ENCODE measurements at regions not wholly inside any gene's neighbourhood (a gene's known extent, or its start where the extent isn't known, plus 50 kb on each side); places are given as distances from the start of the nearest gene placed in this dataset.
"Not testable (repeated sequence)": the region's sequence is repeated elsewhere in the genome, so short reads cannot be mapped to it uniquely, and the experiment has no call there.

DNA sequence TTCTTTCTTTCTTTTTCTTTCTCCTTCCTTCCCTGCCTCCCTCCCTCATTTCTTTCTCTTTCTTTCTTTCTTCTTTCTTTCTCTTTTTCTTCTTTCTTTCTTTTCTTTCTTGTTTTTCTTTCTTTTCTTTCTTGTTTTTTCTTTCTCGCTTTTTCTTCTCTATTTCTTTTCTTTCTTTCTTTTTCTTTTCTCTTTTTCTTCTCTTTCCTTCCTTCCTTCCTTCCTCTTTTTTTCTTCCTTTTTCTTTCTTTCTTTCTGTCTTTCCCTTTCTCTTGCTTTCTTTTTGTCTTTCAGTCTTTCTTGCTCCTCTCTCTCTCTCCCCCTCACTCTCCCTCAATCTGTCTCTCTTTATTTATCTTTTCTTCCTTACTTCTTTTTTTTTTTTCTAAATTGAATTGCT is 472.0 kb upstream of the CHRM3 start:
- no peaks in the 10 kb centered on the region for H3K9me3 ChIP-seq (ENCODE audit: control insufficient read depth in 2 of 2, insufficient read depth in 1 of 2, low read length in 1 of 2)
- no peak for DNase-seq (ENCODE audit: low read depth in 6 of 9, low spot score in 9 of 9)
- H3K27me3 ChIP-seq (ENCODE audit: control insufficient read depth in 2 of 2, insufficient read depth in 1 of 2, low read length in 1 of 2): no peaks in the 10 kb centered on the region
- 84% methylated on average over 1 of the region's 1 CpG for WGBS
- H3K4me3 ChIP-seq (ENCODE audit: low read length in 2 of 2): no peak overlapping the region
- H3K36me3 ChIP-seq (ENCODE audit: control insufficient read depth in 2 of 2, insufficient read depth in 2 of 2, low read length in 1 of 2): no peaks in the 10 kb centered on the region
- H3K4me1 ChIP-seq (ENCODE audit: control insufficient read depth in 2 of 2, insufficient read depth in 2 of 2, low read length in 2 of 2): no peaks in the 10 kb centered on the region
- no peak overlapping the region for H3K27ac ChIP-seq (ENCODE audit: low read depth in 1 of 2, low read length in 1 of 2)

DNA sequence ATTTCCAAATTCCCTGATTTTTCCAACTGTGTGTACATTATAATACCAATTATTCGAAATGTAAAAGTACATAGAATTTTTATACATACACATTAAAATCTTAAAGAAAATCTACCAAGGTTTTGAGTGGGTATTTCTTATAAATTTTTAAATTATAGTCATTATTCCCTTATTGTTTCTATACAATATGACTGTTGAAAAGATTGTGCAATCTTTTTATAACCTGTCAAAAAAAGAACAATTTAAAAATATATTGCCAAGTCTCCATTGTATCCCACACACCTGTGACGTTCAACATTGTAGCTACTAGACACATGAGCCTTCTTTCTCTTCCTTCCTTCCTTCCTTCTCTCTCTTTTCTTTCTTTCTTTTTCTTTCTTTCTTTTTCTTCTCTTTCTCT is 473.2 kb upstream of the CHRM3 start:
- Histone ChIP-seq H3K4me3 (ENCODE audit: low read length in 2 of 2) (no peak overlapping the region), H3K36me3 (ENCODE audit: control insufficient read depth in 2 of 2, insufficient read depth in 2 of 2, low read length in 1 of 2) (no peaks in the 10 kb centered on the region), H3K27me3 (ENCODE audit: control insufficient read depth in 2 of 2, insufficient read depth in 1 of 2, low read length in 1 of 2) (no peaks in the 10 kb centered on the region), H3K9me3 (ENCODE audit: control insufficient read depth in 2 of 2, insufficient read depth in 1 of 2, low read length in 1 of 2) (no peaks in the 10 kb centered on the region), H3K27ac (ENCODE audit: low read depth in 1 of 2, low read length in 1 of 2) (no peak overlapping the region), H3K4me1 (ENCODE audit: control insufficient read depth in 2 of 2, insufficient read depth in 2 of 2, low read length in 2 of 2) (no peaks in the 10 kb centered on the region)
- no peak for DNase-seq (ENCODE audit: low read depth in 6 of 9, low spot score in 9 of 9)
- 86% methylated on average over 2 of the region's 2 CpGs for WGBS

DNA sequence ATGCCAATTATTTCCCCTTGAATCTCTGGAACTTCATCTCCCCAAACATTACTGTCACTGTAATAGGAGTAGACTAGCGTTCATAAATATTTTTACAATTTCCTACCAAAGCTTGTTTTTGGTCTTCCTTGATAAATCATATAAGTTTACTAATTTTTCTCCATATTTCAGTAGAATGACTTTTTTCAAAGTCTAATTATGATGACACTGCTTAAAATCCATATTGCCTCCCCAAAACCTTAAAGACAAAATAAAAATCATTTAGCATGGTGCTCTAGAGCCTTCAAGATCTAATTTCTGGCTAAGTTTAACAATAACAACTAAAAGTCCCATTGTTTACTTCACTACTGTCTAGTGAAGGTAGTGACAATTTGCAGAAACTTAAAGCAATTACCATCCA is 474.2 kb upstream of the CHRM3 start:
- Histone ChIP-seq H3K27me3 (ENCODE audit: control insufficient read depth in 2 of 2, insufficient read depth in 1 of 2, low read length in 1 of 2) (no peaks in the 10 kb centered on the region), H3K9me3 (ENCODE audit: control insufficient read depth in 2 of 2, insufficient read depth in 1 of 2, low read length in 1 of 2) (no peaks in the 10 kb centered on the region), H3K27ac (ENCODE audit: low read depth in 1 of 2, low read length in 1 of 2) (no peak overlapping the region), H3K4me1 (ENCODE audit: control insufficient read depth in 2 of 2, insufficient read depth in 2 of 2, low read length in 2 of 2) (no peaks in the 10 kb centered on the region), H3K36me3 (ENCODE audit: control insufficient read depth in 2 of 2, insufficient read depth in 2 of 2, low read length in 1 of 2) (no peaks in the 10 kb centered on the region), H3K4me3 (ENCODE audit: low read length in 2 of 2) (no peak overlapping the region)
- no peak for DNase-seq (ENCODE audit: low read depth in 6 of 9, low spot score in 9 of 9)
- 84% methylated on average over 1 of the region's 1 CpG for WGBS

DNA sequence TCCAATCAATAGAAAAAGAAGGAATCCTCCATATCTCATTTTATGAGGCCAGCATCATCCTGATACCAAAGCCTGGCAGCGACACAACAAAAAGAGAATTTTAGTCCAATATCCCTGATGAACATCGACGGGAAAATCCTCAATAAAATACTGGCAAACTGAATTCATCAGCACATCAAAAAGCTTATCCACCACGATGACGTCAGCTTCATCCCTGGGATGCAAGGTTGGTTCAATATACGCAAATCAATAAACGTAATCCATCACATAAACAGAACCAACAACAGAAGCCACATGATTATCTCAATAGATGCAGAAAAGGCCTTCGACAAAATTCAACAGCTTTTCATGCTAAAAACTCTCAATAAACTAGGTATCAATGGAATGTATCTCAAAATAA is 483.6 kb upstream of the CHRM3 start:
- H3K9me3 ChIP-seq (ENCODE audit: control insufficient read depth in 2 of 2, insufficient read depth in 1 of 2, low read length in 1 of 2); H3K4me1 ChIP-seq (ENCODE audit: control insufficient read depth in 2 of 2, insufficient read depth in 2 of 2, low read length in 2 of 2); H3K4me3 ChIP-seq (ENCODE audit: low read length in 2 of 2); H3K27me3 ChIP-seq (ENCODE audit: control insufficient read depth in 2 of 2, insufficient read depth in 1 of 2, low read length in 1 of 2); H3K27ac ChIP-seq (ENCODE audit: low read depth in 1 of 2, low read length in 1 of 2); DNase-seq (ENCODE audit: low read depth in 6 of 9, low spot score in 9 of 9); H3K36me3 ChIP-seq (ENCODE audit: control insufficient read depth in 2 of 2, insufficient read depth in 2 of 2, low read length in 1 of 2): not testable (repeated sequence)
- WGBS: 95% methylated on average over 8 of the region's 8 CpGs

DNA sequence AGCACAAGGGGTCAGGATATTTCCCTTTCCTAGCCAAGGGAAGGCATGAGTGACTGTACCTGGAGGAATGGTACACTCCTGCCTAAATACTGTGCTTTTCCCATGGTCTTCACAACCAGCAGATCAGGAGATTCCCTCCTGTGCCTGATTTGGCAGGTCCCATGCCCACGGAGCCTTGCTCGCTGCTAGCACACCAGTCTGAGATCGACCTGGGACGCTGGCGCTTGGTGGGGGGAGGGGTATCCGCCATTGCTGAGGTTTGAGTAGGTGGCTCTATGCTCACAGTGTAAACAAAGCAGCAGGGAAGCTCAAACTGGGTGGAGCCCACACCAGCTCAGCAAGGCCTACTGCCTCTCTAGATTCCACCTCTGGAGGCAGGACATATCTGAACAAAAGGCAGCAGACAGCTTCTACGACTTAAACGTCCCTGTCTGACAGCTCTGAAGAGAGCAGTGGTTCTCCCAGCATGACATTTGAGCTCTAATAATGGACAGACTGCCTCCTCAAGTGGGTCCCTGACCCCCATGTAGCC is 486.0 kb upstream of the CHRM3 start:
- peaks cover 0 to 4% of the 10 kb centered on the region in 2 donors for H3K9me3 ChIP-seq (ENCODE audit: control insufficient read depth in 2 of 2, insufficient read depth in 1 of 2, low read length in 1 of 2)
- peaks cover 0 to 7% of the 10 kb centered on the region in 2 donors for H3K4me1 ChIP-seq (ENCODE audit: control insufficient read depth in 2 of 2, insufficient read depth in 2 of 2, low read length in 2 of 2)
- WGBS: 96% methylated on average over 8 of the region's 8 CpGs
- no peak overlapping the region for H3K27ac ChIP-seq (ENCODE audit: low read depth in 1 of 2, low read length in 1 of 2)
- H3K36me3 ChIP-seq (ENCODE audit: control insufficient read depth in 2 of 2, insufficient read depth in 2 of 2, low read length in 1 of 2): no peaks in the 10 kb centered on the region
- H3K27me3 ChIP-seq (ENCODE audit: control insufficient read depth in 2 of 2, insufficient read depth in 1 of 2, low read length in 1 of 2): no peaks in the 10 kb centered on the region
- DNase-seq (ENCODE audit: low read depth in 6 of 9, low spot score in 9 of 9): no peak
- H3K4me3 ChIP-seq (ENCODE audit: low read length in 2 of 2): no peak overlapping the region

DNA sequence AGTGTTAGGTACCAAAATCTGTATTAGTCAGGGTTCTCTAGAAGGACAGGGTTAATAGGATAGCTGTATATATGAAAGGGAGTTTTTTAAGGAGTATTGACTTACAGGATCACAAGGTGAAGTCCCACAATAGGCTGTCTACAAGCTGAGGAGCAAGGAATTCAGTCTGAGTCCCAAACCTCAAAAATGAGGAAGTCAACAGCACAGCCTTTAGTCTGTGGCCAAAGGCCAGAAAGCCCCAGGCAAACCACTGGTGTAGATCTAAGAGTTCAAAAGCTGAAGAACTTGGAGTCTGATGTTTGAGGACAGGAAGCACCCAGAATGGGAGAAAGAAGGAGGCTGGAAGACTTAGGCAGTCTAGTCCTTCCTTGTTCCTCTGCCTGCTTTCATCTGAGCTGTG is 487.5 kb upstream of the CHRM3 start:
- H3K4me1 ChIP-seq (ENCODE audit: control insufficient read depth in 2 of 2, insufficient read depth in 2 of 2, low read length in 2 of 2): peaks cover 0 to 10% of the 10 kb centered on the region in 2 donors
- no peak overlapping the region for H3K4me3 ChIP-seq (ENCODE audit: low read length in 2 of 2)
- H3K36me3 ChIP-seq (ENCODE audit: control insufficient read depth in 2 of 2, insufficient read depth in 2 of 2, low read length in 1 of 2): no peaks in the 10 kb centered on the region
- peaks cover 0 to 4% of the 10 kb centered on the region in 2 donors for H3K9me3 ChIP-seq (ENCODE audit: control insufficient read depth in 2 of 2, insufficient read depth in 1 of 2, low read length in 1 of 2)
- H3K27ac ChIP-seq (ENCODE audit: low read depth in 1 of 2, low read length in 1 of 2): no peak overlapping the region
- DNase-seq (ENCODE audit: low read depth in 6 of 9, low spot score in 9 of 9): no peak
- no peaks in the 10 kb centered on the region for H3K27me3 ChIP-seq (ENCODE audit: control insufficient read depth in 2 of 2, insufficient read depth in 1 of 2, low read length in 1 of 2)

DNA sequence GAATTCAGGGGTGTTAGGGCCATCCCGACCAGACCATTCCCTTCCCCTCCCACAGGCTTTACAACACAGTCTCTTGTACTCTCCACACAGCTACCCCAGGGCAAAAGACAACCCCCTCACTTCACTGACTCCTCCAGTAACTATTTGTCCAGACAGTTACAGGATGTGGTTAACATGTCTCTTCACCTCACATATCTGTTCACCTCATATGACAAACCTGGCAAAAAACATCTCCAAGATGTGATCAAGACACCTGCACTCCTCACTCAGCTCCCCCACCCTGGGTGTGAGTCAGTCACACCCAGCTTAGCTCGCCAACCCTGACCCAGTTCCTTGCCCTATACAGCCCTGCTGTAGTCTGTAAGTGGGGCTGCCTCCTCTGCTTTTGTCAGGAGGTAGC is 490.5 kb upstream of the CHRM3 start:
- DNase-seq (ENCODE audit: low read depth in 6 of 9, low spot score in 9 of 9): peak; percentile 2 to 85 (median 50)
- no peaks in the 10 kb centered on the region for H3K27me3 ChIP-seq (ENCODE audit: control insufficient read depth in 2 of 2, insufficient read depth in 1 of 2, low read length in 1 of 2)
- H3K9me3 ChIP-seq (ENCODE audit: control insufficient read depth in 2 of 2, insufficient read depth in 1 of 2, low read length in 1 of 2): peaks cover 0 to 3% of the 10 kb centered on the region in 2 donors
- WGBS: 39% methylated on average over 2 of the region's 2 CpGs
- H3K4me3 ChIP-seq (ENCODE audit: low read length in 2 of 2): no peak overlapping the region
- H3K27ac ChIP-seq (ENCODE audit: low read depth in 1 of 2, low read length in 1 of 2): peak overlapping the region in 1 of 2 donors; percentile 74
- H3K36me3 ChIP-seq (ENCODE audit: control insufficient read depth in 2 of 2, insufficient read depth in 2 of 2, low read length in 1 of 2): no peaks in the 10 kb centered on the region
- peaks cover 0 to 10% of the 10 kb centered on the region in 2 donors for H3K4me1 ChIP-seq (ENCODE audit: control insufficient read depth in 2 of 2, insufficient read depth in 2 of 2, low read length in 2 of 2)

DNA sequence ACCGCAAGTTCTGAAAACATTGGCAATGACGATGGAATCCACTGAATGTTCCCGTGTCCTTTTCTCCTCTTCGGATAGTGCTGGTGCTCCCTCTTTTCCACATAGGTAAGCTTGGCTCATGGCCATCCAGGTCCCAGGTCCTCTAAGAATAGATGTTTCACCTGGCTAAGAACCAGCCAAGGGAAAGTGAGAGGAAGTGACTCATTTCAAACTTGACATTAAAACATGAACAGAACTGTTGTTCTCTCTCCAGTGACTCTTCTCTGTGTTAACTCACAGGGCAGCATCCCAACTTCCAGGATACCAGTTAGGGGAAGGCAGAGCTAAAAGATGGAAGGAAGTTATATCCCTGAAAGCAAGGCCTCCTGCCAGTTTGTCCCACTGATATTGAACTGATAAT is 493.8 kb upstream of the CHRM3 start:
- Histone ChIP-seq H3K36me3 (ENCODE audit: control insufficient read depth in 2 of 2, insufficient read depth in 2 of 2, low read length in 1 of 2) (no peaks in the 10 kb centered on the region), H3K4me1 (ENCODE audit: control insufficient read depth in 2 of 2, insufficient read depth in 2 of 2, low read length in 2 of 2) (peaks cover 0 to 10% of the 10 kb centered on the region in 2 donors), H3K4me3 (ENCODE audit: low read length in 2 of 2) (no peak overlapping the region), H3K9me3 (ENCODE audit: control insufficient read depth in 2 of 2, insufficient read depth in 1 of 2, low read length in 1 of 2) (no peaks in the 10 kb centered on the region), H3K27me3 (ENCODE audit: control insufficient read depth in 2 of 2, insufficient read depth in 1 of 2, low read length in 1 of 2) (no peaks in the 10 kb centered on the region), H3K27ac (ENCODE audit: low read depth in 1 of 2, low read length in 1 of 2) (no peak overlapping the region)
- peak in 1 of 9 donors; percentile 7 for DNase-seq (ENCODE audit: low read depth in 6 of 9, low spot score in 9 of 9)
- WGBS: 87% methylated on average over 4 of the region's 4 CpGs

DNA sequence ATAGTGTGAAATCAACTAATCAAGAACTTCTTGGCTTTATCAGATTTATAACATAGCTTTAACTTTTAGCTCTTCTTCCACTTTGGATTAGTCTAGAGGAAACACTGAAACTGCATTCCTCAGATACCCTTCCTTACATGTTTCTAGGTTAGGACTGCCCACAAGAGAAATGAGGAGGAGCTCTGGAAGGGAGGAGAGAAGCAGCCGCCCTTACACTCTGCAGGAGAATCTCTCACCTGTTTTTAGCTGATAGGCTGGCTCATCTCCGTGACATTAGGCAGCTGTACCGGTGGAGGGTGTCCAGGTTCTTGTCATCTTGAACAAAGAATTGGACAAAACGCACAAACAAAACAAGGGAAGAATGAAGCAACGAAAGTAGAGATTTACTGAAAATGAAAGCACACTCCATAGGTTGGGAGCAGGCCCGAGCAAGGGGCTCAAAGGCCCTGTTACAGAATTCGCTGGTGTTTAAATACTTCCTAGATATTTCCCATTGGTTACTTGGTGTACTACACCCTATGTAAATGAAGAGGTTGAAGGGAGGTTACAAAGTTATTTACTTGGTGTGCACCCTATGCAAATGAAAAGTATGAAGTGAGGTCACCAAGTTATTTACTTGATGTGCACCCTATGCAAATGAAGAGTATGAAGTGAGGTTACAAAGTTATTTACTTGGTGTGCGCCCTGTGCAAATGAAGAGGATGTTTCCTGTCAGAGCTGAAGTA is 524.9 kb upstream of the CHRM3 start:
- no peaks in the 10 kb centered on the region for H3K36me3 ChIP-seq (ENCODE audit: control insufficient read depth in 2 of 2, insufficient read depth in 2 of 2, low read length in 1 of 2)
- no peak for DNase-seq (ENCODE audit: low read depth in 6 of 9, low spot score in 9 of 9)
- peaks cover 0 to 7% of the 10 kb centered on the region in 2 donors for H3K9me3 ChIP-seq (ENCODE audit: control insufficient read depth in 2 of 2, insufficient read depth in 1 of 2, low read length in 1 of 2)
- no peaks in the 10 kb centered on the region for H3K27me3 ChIP-seq (ENCODE audit: control insufficient read depth in 2 of 2, insufficient read depth in 1 of 2, low read length in 1 of 2)
- 92% methylated on average over 8 of the region's 8 CpGs for WGBS
- H3K4me3 ChIP-seq (ENCODE audit: low read length in 2 of 2): no peak overlapping the region
- H3K27ac ChIP-seq (ENCODE audit: low read depth in 1 of 2, low read length in 1 of 2): no peak overlapping the region
- H3K4me1 ChIP-seq (ENCODE audit: control insufficient read depth in 2 of 2, insufficient read depth in 2 of 2, low read length in 2 of 2): no peaks in the 10 kb centered on the region

Measured in thymus (tissue), 11 donors.